ENCODE measurements at regions not wholly inside any gene's neighbourhood (a gene's known extent, or its start where the extent isn't known, plus 50 kb on each side); places are given as distances from the start of the nearest gene placed in this dataset.
A peak's percentile ranks its signal among the peaks of the same experiment; 100 is the strongest.

DNA sequence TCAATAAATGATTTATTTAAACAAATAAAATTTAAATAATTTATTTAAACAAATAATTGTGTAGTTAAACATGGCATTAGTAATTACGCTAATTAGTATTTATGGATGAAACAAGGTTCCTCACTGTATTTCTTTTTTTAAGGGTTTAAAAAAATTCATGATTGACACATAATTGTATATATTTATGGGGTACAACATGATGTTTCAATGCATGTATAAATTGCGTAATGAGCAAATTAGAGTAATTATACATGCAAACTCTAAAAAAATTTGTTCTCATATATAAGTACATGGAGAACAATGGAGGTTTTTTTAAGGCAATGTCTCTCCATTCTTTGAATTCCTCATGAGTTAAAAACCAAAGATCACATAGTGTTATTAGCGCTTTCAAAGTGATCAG, 115.7 kb upstream of the KLF3 start:
- DNase-seq: no peak

DNA sequence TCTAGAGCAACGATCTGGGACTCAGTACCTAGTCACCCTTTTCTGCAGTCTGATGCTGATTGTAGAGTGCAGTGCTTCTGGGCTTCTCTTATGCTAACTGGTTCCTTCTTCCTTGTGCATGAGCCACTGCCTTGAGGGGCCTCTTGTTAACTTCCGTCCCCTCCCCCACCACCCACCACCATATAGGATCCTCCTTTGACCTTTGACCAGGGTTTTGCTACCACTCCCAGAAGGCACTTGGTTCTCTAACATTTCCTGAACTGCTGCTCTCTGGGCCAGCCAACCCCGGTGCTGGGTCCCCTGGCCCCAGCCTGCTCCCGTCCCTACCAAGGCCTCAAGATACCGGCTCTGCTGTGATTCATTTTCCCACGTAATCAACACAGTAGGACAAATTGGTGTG, 104.6 kb upstream of the KLF3 start:
- DNase-seq: no peak

DNA sequence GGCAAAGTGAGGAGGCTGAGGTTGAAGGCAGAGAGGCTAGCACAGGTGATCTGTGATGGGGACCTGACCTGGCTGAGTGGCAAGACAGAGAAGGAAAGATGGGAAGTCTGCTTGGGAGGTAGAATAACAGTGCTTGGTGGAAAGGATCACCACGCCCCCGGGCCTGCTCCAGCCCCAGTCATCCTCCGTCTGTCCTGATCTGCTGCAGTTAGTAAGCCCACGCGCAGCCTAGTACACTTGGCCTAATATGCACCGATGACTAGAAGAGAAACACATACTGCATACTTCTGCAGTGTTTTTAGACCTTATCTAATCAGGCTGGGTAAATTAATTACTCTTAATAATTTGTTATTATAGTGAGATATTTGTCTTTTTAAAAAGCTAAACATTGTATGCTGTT, 103.7 kb upstream of the KLF3 start:
- no peak for DNase-seq

DNA sequence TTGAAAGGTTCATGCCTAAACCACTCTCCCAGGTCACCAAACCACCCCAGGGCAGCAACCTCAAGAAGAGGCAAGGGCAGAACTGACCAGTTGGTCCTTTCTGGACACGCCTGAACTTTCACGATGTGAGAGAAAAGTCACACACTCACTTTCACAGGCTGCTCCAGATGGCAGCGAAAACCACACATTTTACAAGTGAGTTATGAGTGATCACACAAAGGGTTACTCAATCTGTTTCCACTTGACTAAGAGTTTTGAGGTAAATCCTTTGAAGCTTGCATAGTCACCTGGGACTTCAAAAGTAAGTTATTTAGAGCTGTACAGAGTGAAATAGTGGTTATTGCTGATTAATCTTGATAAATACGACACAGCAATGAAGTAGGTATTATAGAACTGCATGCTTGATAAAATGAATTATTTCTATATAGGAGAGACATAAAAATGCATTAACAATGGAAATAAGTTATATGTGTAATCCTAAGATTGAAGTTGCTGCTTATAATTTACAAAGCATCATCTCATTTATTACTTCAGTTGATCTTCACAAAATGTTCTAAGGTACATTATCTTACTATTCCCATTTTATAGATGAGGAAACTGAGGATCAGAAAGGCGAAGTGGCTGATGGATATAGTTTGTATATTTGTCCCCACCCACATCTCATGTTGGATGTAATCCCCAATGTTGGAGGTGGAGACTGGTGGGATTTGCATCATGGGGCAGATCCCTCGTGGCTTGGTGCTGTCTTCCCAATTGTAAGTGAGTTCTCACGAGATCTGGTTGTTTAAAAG, 103.0 kb upstream of the KLF3 start:
- DNase-seq: no peak

DNA sequence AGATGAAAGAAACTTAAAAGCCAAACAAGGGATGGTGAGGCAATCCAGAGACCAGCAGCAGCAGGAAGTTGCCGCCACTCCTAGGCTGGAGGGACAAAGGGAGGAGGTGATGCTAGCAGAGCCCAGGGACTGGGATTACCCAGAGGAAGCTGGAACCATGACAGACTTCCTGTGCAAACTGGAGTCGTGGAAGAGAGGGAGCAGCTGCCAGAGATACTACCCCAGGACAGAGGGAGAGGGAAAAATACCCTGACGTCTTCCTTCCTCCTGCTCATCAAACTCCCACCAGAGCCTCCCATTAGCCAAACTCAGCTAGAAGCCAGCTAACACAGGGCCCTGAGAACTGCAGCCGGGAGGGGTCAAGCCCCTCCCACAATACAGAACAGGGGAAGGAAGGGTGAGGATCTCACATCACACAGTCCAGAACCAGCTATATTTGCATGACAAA, 101.2 kb upstream of the KLF3 start:
- no peak for DNase-seq

DNA sequence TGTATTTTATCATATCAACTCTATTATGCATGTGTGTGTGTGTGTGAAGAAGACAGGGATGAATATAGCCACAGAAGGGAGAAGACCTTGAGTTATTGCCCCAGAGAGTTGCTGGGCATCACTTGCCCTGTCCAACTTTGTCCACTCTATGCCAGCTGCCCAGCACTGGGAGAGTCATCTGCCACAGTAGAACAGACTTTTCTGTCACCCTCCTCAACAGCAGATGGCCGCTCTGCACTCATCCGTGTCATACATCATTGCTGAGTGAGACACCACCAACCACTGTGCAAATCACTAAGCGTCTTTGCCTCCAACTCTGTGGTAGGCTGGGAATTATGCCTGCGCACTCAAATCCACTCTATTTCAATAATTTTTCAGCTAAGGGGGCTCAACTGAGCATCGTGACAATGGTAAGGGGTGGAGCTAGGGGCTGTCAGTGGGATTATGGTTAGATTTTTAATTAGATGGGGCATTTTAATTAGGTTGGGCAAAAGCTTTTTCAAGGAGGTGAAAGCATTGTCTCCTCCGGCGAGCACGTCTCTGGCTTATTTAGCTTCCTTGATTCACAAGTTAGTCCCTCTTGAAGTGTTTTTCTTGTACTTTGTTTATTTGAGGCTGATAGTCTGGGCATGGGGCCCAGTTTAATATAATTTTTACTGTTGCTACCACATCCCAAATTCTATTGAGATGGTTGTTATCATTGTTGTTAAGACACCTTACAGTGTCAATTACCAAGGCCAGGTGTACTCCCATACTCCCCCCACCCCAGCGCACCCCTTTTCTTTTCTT, 100.1 kb upstream of the KLF3 start:
- DNase-seq: peak in 29 of 51 donors; percentile 1 to 66 (median 30)

DNA sequence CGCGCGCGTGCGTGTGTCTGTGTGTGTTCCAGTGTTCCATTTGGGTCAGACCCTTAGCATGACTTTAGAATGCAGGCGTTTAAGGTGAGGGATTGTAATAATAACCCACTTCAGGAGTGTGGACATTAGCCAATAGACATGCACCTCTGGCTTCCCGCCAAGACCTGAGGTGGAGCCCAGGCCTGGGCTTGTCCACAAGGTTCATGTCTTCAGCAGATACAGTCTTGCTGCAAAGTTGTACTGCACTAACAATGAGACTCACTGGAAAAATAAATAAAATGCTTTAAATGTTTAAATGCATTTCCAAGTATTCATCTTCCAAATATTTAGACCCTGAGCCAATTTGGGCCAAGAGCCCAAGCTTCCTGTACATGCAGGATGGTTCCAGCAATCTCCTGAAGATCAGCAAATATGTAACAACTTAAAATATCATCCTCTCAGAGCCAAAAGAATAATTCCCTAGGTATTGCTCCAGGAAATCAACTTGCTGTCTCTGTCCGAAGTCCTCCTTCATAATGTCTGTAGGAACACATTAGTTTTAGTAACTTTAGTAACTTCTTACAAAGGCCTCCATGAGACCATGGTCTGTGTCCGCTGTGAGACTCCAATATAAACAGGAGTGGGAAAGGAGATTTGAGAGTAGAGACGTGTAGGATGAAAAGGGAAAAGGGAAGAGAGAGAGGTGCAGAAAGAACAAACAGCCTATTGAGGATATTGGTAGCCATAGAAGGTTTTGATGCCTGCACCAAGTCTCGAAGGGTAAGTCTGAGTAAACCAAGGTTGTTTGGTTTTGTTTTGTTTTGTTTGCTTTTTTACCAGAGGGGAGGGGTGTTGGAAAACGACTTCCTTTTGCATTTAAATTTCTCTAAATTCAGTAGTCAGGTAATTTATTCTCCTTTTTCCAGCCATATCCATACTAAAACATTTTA, 98.5 kb upstream of the KLF3 start:
- DNase-seq: peak in 2 of 51 donors; percentile 5 to 12

DNA sequence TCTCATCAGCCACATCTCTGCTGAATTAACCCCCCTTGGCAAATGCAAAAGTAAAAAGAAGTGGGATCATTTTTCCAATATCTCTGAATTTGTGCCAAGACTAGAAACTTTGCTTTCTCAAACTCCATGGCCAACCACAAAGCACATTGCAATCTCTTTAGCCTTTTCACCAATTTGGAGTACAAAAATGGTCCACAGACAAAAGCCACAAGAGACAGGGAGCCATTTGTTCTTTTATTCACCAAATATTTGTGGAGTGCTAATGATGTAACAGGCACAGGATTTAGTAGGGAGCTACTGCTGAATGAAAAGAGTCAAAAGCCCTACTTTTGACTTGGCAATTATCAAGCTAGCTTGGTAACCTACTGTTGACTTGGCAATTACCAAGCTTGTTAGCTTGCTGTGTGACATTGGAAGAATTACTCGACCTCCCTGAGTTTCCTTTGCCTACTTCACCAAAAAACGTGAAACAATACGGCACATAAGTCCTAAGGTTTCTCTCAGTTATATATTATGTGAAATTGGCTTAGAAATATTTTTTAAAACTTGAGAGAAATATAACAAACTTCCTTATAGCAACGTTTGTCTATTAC, 97.1 kb upstream of the KLF3 start:
- DNase-seq: no peak

DNA sequence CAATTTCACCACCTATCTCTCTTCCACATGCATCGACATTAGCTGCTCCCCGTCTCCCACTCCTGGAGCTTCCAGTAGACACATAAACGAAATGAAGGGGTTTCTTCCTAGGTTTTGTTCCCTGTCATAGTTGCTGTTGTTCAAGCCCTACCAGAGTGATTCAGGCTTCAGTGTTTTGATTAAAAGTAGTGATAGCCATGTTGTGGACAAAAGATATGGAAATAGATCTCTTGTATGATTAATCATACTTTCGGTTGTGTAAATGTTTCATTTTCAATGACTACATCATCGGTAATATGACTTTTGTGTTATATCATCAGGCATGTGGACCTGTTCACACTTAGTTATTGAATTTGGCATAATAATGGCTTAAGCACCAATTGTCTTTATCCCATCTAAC, 96.5 kb upstream of the KLF3 start:
- no peak for DNase-seq

DNA sequence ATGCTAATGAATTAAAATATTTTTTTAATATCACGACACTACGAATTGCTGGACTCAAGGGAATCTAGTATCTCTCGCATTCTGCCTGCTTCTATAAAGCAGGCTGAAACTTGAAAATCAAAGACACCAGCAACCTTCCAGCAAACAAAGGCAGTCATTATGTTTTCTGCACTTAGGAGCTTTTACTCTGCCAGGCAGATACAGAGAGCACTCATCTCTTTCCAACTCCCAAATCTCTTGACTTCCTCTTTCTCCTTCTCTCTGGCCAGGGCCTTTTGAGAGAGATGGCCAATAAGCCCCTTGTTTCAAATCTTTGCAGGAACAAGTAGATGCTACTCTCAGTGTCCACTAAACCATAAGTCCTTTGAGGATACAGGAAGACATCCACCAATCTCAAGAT, 95.2 kb upstream of the KLF3 start:
- DNase-seq: peak in 3 of 51 donors; percentile 4 to 24 (median 13)

DNA sequence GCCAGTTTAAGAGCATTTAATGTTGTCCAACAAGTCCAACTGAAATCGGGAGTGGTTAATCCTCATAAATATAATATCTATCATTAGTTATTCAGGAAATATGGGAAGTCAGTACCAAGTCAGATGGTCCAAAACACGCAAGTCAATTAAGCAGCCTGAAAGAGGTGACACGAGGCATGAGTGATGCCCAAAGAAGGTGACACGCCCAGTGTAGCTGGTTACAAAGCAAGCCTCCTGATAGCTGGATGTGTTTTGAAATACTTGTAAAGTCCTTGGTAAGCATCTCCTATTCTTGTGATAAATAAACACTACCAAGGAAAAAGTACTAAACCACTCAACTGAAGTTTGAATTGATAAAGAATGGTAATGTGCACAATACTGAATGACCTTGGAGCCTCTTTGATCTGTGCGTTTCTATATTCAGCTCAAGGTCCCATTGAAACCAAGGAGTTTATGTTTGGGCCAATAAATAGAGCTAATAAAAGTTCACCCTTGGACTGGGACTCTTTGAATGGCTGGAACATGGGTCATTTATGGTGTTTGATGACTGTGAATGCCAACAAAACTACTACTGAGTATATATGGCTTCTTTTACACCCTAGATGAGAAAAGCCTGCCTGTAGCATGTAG, 93.2 kb upstream of the KLF3 start:
- no peak for DNase-seq

DNA sequence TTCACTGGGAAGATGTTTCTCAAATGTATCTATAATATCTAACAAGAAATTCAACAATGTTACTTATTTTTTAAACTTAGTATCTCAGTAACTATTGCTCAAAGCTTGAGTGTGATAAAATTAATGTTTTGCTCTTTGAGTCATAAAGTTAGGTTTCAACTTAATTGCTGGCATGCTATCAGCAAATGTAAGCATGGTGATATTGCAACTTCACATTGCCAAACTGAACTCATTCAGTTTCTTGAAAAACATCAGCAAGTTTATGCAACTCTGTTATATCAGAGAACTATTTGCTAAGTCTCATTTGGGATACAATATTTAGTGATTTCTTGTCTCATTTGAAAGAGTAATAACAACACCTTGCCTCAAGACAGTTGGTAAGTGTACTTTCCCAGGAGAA, 91.2 kb upstream of the KLF3 start:
- no peak for DNase-seq

DNA sequence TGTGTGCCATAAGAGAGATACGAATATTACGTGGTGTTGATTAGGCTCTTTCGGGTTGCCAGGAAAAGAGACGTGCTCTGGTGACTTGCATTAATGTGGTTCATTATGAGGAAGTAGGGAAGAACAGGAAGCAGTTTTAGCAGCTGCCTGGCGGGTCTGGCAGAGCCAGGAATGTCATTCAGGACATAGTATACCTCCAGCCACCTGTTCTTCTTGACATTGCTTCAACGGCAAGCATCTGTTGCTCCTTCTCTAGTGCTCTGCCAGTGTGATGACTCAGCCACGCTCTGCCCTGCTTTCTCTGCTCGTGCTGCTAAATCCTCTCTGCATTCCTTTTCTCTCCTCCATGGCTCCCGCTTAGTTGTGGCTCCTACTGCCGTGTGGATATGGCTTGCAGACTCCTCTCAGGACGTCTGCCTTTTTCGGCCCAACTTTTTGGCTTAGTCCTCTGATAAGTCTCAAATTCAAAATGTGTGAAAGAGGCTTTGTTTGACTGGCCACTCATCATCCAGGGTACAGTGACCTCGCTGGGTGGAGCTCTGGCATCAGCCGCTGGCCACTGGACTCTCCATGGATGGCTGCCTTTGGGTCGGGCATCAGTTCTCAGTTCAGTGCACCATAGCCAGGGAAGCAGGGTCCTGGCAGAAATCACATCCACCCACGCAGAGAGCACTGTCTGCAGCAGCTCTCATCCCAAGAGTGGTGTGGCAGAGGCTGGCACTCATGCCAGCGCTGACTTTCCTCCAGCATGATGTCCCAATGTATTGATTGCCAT, 89.3 kb upstream of the KLF3 start:
- peak in 37 of 51 donors; percentile 3 to 69 (median 34) for DNase-seq

DNA sequence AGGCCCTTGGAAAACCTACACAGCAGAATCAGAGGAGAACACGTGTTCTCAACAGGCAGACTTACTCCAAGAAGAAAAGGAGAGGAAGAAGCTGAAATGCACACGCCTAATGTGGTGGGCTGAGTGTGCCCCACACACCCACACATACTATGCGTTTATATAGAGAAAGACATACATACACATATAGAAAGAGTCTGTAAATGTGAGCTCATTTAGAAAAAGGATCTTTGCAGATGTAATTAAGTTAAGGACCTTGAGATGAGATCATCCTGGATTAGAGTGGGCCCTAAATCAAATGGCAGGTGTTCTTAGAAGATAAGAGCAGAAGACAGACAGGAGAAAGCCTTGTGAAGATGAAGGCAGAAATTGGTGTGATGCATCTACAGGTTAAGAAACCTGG, 87.2 kb upstream of the KLF3 start:
- no peak for DNase-seq

DNA sequence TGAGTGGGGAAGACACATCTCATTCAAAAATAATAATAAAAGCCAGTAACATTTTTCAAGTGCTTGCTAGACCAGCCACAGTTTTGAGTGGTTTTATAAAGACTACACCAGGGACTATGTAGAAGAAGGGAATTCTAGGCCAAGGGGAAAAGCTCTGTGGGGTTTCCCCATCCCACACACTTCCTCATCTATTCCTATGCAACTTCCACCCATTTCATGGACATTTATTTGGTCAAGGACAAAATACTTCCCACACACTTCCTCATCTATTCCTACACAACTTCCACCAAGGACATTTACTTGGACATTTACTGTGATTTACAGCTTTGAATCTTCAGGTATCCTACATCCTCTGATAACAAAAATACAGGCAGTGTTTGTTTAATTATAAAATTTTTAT, 86.5 kb upstream of the KLF3 start:
- DNase-seq: no peak

DNA sequence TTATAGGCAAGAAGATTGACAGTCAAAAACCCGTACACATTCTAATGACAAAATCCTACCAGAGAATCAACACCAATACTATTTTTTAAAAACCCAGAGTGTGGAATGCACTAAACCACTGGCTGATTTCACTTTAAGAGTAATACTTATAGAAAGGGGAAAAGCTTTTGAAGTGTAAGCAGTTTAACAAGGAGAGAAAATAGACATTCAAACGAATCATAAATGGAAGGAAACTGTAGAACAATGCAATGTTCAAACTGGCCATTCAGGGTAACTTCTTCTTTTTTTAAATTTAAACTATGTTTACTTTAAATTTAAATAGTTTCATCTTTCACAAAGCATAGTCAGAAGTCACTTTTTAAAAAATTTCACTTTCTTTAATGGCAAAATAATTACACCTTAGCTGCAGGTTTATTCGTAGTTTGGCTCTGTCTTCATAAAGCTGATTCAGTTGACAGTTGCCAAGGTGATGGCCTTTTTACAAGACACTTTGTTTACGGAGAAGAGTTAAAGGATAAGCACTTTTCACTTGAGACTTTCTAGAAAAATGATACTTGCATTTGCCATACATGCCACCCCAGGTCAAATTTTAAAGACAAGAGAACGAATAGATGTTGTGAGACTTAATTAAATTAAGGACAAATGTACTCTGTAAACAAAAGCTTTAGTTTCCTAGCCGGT, 82.4 kb upstream of the KLF3 start:
- no peak for DNase-seq

DNA sequence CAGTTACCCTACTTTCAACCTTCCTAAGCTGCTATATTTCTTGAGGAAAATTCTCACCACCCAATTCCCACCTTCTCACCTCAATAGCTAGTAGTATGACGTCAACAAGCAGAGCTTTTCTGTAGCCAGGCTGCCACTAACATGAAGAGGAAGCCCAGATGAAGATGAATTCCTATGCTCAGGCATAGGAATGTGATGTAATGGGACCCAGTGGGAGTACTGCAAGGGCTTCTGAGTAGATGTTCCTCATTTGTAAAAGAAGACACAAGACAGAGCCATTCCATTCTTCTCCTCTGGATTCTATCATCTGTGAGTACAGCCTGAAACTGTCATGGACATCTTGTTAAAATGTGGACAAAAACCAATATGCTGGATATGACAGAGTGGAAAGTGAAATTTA, 81.6 kb upstream of the KLF3 start:
- DNase-seq: no peak

DNA sequence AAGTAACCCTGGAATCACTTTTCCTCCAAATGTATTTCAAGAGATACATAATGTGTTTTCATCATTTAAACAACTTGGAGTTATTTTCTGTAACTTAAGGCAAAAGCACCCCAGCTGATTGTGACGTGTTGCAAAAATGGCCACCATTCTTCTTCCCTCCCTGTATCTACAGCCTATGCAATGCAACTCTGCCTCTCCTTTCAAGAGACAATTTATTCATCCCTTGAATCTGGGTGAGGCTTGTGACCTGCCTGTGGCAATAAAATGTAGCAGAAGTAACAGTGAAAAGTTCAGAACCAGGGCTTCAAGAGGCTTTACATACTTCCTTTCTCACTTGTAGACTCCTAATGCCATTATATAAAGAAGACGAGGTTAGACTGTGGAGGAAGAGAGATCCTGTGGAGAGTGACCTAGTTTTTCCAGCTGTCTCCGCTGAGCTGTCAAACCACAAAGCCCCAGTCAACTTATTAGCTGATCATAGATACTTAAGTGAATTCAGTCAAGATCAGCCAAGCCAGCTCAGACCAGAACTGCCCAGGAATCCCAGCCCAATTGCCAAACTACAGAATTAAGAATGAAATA, 81.0 kb upstream of the KLF3 start:
- DNase-seq: no peak

DNA sequence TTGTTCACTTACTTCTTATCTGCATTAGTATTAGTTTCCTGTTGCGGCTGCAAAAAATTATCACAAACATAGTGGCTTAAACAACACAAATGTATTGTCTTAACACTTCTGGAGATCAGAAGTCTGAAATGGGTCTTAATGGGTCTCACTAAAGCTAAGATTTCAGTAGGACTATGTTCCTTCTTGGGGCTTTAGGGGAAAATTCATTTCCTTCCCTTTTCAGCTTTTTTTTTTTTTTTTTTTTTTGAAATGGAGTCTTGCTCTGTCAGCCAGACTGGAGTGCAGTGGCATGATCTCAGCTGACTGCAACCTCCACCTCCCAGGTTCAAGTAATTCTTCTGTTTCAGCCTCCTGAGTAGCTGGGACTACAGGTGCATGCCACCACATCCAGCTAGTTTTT, 78.1 kb upstream of the KLF3 start:
- no peak for DNase-seq
